Hypothalamus (tissue), 51 donors: ENCODE measurements at regions not wholly inside any gene's neighbourhood (a gene's known extent, or its start where the extent isn't known, plus 50 kb on each side); places are given as distances from the start of the nearest gene placed in this dataset.
"Not testable (repeated sequence)": the region's sequence is repeated elsewhere in the genome, so short reads cannot be mapped to it uniquely, and the experiment has no call there.

Experiments used
- DNase-seq, 51 donors: peaks; one replicate each; lab custom pipeline; 2025; lab: John Stamatoyannopoulos, UW

- no peak for DNase-seq
These were observed 483.8 kb downstream of the DMAC1 start for GRCh38 chr9:7315746-7316145.

- no peak for DNase-seq
These were observed 484.5 kb downstream of the DMAC1 start for GRCh38 chr9:7315116-7315515.

DNA sequence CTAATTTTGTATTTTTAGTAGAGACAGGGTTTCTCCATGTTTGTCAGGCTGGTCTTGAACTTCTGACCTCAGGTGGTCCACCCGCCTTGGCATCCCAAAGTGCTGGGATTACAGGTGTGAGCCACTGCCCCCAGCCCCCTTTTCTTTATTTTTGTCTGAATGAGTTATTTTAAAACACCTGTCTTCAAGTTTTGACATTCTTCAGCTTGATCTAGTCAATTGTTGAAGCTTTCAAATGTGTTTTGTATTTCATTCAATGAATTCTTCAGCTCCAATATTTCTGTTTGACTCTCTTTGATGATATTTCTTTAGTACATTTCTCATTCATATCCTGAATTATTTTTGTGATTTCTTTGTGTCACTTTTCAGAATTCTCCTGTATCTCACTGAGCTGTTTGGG, 486.2 kb downstream of the DMAC1 start:
- no peak for DNase-seq

- DNase-seq, result not testable (repeated sequence)
These were observed 490.5 kb downstream of the DMAC1 start for GRCh38 chr9:7309051-7309450.

GRCh38 chr9:7305677-7306076, 493.9 kb downstream of the DMAC1 start:
- no peak for DNase-seq

GRCh38 chr9:7304627-7304995, 495.0 kb downstream of the DMAC1 start:
- peak in 4 of 51 donors; percentile 3 to 37 (median 5) for DNase-seq

- DNase-seq, result no peak
These were observed 495.5 kb downstream of the DMAC1 start for GRCh38 chr9:7303907-7304626.

DNA sequence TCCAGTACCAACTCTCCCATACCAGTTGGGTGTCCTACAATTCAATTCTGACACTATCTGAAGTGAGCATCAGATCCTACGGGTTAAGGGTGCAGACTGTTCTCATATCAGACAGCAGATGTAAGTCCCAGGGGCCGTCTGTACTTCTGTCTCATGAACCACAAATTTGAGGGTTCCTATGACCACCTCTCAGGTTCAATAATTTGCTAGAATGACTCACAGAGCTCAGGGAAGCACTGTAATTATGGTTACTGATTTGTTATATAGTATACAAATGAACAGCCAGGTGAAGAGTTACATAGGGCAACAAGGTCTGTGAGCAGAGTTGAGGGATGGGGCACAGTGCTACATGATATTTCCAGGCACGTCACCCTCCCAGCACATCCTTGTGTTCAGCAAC, 499.1 kb downstream of the DMAC1 start:
- no peak for DNase-seq

DNA sequence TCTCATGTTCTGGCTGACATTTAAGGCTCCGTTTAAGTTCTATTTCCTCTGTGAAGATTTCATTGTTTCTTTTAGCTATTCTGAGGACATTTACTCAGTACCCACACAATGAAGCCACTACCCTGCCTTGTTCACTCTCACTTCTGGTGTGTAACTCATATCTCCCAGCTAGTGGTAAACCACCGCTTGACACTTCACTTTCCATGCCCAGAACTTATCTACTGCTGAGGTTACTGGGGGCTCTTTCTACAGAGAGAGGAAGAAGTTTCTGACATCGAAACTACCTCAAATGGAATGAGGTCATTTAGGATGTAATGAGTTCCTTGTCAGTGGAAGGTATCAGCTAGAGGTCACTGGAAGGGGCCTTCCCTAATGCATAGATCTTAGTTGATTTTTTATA, 501.5 kb downstream of the DMAC1 start:
- DNase-seq, result no peak

GRCh38 chr9:7297521-7297920, 502.1 kb downstream of the DMAC1 start:
- no peak for DNase-seq

GRCh38 chr9:7293091-7293490, 506.5 kb downstream of the DMAC1 start:
- no peak for DNase-seq

GRCh38 chr9:7289773-7290172, 509.8 kb downstream of the DMAC1 start:
- DNase-seq, result no peak

GRCh38 chr9:7287986-7288385, 511.6 kb downstream of the DMAC1 start:
- no peak for DNase-seq

DNA sequence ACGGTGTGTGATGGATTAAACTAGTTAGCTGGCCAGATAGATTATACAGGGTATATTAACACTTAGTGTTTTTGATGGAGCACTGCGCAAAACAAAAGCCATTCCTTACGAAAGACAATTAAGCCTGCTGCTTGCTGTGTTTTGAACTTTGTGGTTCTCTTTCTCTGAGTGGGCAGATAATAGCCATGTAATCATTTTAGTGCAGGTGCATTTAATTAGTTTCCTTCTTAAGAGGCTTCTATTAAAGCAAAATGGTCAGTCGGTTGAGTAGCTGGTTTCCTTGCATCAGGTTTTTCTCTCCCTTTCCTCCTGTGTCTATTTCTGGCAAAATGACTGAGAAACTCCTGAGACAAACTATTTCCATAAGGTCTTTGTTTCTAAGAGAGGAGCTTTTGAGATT, 512.5 kb downstream of the DMAC1 start:
- DNase-seq, result no peak

DNA sequence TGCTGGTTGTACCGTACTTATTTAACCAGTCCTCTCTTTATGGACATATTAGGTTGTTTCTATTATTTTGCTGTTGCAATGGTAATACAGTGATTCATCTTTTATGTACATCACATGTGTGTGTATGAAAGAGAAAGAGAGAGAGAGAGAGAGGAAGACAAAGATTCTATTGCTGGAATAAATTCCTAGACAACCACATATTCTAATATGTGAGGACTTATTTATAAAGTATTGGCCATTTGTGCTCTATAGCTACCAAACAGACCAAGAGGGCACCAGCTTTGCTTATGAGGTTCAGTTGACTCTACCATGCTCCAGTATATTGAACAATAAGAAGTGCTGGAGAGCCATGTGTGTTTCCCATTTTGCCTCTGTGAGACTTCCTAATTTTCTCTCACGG, 513.5 kb downstream of the DMAC1 start:
- no peak for DNase-seq

- no peak for DNase-seq
These were observed 514.4 kb downstream of the DMAC1 start for GRCh38 chr9:7285199-7285598.

GRCh38 chr9:7284517-7284916, 515.1 kb downstream of the DMAC1 start:
- no peak for DNase-seq

DNA sequence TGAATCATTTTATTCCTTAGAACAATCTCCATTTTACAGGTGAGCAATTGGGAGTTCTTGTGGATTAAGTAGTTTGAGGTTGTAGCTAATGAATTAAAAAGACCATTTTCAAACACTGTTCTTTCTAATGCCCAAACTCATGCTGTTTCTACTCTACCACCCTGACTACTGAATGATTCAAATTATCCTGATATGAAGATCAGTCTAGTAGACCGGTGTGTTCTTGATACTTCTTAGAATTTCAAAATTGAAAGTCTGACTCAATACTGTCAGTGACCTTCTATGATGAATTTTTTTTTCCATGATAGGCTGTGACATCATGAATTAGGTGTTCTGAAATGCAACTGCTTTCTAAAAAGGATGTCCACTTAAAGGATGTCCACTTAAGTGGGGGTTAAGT, 515.5 kb downstream of the DMAC1 start:
- DNase-seq, result no peak

DNA sequence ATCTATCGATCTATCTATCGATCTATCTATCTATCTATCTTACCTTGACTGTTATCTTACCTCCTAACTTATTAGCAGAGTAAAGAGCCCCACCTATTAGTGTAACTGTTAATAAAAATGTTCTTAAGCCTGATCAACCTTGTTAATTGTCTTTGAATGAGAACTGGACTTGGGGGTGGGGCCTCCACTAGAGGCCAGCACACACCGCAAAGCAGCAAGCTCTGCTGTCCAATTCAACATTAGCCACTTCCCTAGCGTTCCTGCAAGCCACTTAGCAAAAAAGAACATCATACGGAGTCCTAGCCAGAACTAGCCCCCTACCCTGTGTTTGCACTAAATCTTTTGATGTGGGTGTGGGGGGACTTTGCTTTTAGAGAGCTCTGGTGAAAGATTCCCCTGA, 515.8 kb downstream of the KDM4C start:
- peak in 22 of 51 donors; percentile 1 to 45 (median 12) for DNase-seq

DNA sequence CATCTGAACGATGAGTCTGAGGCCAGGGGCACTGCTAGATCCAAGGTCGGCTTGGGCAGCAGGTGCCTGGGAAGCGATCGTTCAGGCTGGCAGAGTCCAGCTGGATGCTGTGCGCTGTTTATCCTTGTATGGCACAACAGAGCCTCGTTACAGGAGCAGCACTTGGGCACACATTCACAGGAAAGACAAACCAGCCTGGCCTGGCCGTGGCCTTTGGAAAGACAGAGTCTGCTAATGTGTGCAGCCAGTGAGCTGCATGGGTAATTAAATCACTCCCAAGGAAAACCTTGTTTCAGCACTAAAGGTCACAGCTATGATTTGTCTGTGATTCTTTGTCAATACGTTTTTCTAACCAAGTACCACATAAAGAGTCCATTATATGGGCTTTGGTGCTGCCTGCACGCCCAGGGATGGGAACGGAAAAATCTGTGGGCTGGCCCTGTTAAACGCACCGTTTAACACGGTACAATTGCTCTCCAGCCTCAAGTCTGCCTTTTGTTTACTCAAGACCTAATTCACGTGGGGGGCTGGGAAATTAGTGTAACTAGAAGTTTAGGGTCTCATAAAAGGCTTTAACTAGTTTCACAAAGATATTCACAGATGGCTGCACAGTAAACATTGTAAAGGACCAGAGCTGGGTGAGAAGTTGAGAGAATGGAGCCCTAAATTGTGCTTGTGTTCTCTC, 509.3 kb downstream of the KDM4C start:
- peak in 29 of 51 donors; percentile 1 to 66 (median 19) for DNase-seq

- no peak for DNase-seq
These were observed 507.4 kb downstream of the KDM4C start for GRCh38 chr9:7265181-7265580.

DNA sequence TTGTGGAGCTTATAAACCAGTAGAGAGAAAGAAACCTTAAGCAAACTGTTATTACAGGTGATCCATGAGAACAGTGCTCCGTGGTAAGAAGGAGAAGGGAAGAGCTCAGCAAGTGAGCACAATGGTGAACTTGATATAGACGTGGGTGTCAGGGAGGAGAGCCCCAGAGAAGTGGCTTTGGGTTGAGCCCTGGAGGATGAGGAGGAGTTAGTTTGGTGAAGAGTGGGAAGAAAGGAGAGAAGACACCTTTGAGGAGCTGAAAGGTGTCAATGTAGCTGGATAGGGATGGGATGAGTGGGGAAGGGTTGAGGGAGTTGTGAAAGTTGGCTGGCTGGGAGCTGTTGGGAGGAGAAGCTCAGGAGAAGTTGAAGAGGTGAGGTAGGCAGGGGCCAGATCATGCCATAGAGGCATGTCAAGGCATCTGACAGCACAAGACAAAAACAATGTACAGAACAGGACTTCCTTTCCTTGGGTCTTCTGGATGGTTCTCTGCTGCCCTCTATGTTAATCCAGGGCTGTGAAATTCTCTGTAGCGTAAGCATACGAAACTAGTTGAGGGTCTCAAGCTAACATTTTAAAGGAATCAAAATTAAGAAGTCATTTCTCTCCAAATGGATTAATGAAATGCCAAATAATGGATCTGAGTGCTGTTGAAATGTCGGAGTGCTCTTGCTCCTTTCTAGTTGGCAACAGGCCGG, 501.9 kb downstream of the KDM4C start:
- DNase-seq, result peak in 2 of 51 donors; percentile 0 to 1
